GM12878 (cell line): ENCODE measurements at regions not wholly inside any gene's neighbourhood (a gene's known extent, or its start where the extent isn't known, plus 50 kb on each side); places are given as distances from the start of the nearest gene placed in this dataset.

Experiments used
- BCL11A ChIP-seq: IDR thresholded peaks from 2 replicates; pipeline ENCODE4 v1.6.1; 2011; ENCODE audit warnings: low read depth, low read length
- NR2C2 ChIP-seq: IDR thresholded peaks from 2 replicates; pipeline ENCODE4 v1.6.1; 2011; ENCODE audit warnings: borderline replicate concordance, low read depth; ENCODE audit not compliant: control insufficient read depth, insufficient read length
- TF ChIP-seq, protein P1 (sequence below): IDR thresholded peaks from 2 replicates; pipeline ENCODE4 v1.6.1; 2011; ENCODE audit warnings: mild to moderate bottlenecking, low read depth, low read length, moderate library complexity; ENCODE audit not compliant: insufficient replicate concordance
- TF ChIP-seq, protein P2 (sequence below): IDR thresholded peaks from 2 replicates; pipeline ENCODE4 v1.6.1; 2011; ENCODE audit warnings: low read depth, low read length, improper control_type of control experiment, borderline replicate concordance

DNA sequence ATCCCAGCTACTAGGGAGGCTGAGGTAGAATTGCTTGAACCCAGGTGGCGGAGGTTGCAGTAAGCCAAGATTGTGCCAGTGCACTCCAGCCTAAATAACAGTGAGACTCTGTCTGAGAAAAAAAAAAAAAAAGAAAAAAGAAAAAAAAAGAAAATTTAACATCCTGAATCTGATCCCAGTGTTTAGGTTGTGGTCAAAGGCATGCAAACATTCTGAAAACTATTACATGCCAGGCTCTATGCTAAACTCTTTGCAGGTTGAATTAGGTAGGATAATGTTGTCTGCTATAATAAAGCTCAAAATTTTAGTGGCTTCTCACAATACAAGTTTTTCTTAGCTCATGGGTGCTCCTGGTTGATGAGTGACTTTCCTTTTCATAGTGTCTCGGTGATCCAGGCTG lies 367.4 kb downstream of the PSAT1 start:
- TF ChIP-seq, protein P1, sequence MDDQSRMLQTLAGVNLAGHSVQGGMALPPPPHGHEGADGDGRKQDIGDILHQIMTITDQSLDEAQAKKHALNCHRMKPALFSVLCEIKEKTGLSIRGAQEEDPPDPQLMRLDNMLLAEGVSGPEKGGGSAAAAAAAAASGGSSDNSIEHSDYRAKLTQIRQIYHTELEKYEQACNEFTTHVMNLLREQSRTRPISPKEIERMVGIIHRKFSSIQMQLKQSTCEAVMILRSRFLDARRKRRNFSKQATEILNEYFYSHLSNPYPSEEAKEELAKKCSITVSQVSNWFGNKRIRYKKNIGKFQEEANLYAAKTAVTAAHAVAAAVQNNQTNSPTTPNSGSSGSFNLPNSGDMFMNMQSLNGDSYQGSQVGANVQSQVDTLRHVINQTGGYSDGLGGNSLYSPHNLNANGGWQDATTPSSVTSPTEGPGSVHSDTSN = no peak
- no peak for TF ChIP-seq NR2C2
- no peak for TF ChIP-seq BCL11A
- TF ChIP-seq, protein P2, sequence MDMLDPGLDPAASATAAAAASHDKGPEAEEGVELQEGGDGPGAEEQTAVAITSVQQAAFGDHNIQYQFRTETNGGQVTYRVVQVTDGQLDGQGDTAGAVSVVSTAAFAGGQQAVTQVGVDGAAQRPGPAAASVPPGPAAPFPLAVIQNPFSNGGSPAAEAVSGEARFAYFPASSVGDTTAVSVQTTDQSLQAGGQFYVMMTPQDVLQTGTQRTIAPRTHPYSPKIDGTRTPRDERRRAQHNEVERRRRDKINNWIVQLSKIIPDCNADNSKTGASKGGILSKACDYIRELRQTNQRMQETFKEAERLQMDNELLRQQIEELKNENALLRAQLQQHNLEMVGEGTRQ = no peak
